NCI-H748 (cell line): ENCODE measurements at regions not wholly inside any gene's neighbourhood (a gene's known extent, or its start where the extent isn't known, plus 50 kb on each side); places are given as distances from the start of the nearest gene placed in this dataset.

Experiments used
- DNase-seq: peaks from one replicate; lab custom pipeline; 2025; ENCODE audit not compliant: unreplicated experiment; lab: John Stamatoyannopoulos, UW

DNA sequence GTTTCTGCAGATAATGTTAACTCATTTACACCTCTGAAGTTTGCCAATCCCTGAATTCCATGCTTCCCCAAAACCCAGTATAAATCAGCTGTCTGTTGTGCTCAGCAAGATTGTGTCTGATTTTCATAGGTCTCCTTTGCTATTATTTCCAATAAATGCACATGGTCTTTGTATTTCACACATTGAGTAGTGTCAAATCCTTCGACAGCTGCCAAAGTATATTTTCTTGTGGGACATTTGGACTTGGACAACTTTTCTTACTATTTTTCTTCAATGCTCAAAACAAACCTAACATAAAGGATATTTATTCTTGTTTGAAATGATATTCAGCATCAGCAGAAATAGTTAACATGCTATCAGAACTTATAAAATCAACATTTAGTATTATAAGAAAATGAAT, 406.1 kb upstream of the OR4E1 start:
- no peak for DNase-seq

DNA sequence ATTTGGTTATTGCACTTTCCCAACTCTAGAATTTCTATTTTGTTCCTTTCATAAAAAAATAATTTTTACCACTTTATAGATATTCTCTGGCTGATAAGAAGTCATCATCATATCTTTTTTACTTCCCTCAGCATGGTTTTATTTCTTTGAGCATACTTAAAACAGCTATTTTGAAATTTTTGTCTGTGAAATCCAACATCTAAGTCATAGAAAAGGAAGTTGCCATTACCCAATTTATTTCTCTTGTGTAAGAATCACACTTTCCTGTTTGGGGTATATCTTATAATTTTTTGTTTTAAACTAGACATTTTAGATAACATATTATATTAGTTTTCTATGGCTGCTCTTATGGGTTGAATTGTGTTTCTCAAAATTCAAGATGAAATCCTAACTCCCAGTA, 400.2 kb upstream of the OR4E1 start:
- DNase-seq: no peak

DNA sequence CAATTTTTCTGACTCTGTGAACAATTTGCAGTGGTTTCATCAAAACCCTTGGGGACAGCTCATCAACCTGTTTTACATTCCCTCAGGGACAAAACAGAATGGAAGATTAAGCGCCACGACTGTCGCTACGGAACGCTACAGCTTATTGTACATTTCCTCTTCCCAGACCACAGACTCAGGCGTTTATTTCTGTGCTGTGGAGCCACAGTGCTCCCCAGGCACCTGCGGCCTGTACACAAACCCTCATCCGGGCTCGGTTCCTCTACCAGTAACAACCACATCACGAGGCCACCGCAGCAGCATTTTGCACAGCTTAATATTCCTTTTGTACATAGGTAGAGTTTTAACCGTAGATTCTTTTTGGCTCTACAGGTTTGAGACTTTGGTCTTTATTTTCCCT, 397.4 kb upstream of the OR4E1 start:
- no peak for DNase-seq

DNA sequence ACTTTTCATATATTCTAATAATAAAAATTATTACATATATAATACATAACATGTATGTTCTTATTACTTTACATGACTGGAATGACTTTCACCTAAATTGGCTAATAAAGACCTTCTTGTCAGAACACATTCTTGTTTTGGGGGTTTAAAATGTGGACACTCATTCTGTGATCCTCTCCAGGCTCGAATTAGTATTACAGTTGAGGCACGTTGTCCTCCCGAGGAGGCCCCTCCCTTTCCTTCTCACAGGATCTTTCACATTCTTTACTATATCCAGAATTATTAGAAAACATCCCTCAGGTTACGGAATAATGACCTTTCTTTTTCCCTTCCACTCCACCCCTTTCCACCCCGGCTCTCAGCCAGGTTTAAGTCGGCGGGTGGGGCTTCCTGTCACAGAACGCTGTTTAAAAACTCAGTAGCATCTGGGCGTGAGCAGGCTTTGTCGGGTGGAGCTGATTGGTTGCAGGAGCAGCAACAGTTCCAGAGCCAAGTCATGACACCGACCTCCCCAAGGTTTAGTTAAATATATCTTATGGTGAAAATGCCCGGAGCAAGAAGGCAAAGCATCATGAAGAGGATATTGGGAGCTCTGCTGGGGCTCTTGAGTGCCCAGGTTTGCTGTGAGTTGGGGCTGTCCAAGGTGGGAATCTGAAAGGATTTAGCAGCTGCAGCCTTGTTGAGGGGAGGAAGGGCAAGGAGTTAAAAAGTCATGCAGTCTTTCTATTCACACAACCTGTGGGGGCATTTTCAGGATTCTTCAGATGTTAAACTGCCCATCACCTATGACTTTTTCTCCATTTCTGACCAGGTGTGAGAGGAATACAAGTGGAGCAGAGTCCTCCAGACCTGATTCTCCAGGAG, 396.7 kb upstream of the OR4E1 start:
- DNase-seq: peak; percentile 1

DNA sequence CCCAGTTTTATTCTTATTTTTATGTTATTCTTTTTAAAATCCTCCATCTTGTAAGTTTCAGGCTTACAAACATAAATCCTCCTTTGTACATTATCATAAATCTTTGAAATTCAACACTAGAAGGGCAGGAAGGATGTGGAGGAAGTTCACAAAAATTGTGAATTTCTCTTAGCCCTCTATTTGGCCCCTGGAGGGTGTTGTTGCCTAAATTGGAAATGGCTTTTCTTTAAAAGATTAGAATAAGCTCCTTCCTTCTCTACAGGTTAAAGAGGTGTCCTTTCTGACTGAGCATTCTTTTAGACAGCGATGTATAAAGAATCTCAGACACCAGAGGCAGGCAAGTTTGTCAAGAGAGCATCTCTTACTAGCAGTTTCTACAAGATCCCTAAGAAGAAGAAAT, 391.7 kb upstream of the OR4E1 start:
- no peak for DNase-seq

DNA sequence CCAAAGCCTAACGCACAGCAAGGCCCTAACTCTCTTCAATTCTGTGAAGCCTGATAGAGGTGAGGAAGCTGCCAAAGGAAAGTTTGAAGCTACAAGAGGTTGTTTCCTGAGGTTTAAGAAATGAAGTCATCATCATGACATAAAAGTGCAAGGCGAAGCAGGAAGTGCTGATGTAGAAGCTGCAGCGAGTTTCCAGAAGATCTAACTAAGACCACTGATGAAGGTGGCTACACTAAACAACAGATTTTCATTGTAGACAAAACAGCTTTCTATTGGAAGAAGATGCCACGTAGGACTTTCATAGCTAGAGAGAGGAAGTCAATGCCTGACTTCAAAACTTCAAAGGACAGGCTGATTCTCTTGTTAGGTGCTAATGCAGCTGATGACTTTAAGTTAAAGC, 385.6 kb upstream of the OR4E1 start:
- DNase-seq: no peak

DNA sequence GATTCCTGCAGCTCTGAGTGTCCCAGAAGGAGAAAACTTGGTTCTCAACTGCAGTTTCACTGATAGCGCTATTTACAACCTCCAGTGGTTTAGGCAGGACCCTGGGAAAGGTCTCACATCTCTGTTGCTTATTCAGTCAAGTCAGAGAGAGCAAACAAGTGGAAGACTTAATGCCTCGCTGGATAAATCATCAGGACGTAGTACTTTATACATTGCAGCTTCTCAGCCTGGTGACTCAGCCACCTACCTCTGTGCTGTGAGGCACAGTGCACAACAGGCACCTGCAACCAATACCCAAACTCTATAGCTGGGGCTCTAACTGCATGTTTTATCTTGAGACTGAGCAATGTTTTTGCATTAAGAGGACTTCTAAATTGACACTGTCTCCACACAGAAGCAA, 379.2 kb upstream of the OR4E1 start:
- no peak for DNase-seq

DNA sequence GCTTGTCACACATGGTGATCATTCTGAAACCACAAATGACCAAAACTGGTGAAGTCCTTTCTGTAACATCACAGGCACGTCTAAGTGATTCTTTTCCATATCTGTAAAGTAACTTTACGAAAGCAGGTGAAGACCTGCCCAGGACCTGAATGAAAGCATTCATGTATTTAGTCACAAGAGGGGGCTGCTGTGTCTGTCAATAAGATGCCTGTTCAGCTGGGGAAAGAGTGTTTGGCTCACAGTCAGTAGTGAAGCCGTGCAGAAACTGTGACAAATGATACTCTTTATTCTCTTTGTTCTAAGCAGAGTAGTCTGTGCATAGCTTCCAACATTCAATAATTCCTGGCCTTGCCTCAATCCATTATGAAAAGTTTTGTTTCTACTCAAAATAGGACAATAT, 373.5 kb upstream of the OR4E1 start:
- peak; percentile 18 for DNase-seq

- DNase-seq: no peak
Measured at GRCh38 chr14:22046063-22046462, 372.4 kb upstream of the OR4E1 start.

DNA sequence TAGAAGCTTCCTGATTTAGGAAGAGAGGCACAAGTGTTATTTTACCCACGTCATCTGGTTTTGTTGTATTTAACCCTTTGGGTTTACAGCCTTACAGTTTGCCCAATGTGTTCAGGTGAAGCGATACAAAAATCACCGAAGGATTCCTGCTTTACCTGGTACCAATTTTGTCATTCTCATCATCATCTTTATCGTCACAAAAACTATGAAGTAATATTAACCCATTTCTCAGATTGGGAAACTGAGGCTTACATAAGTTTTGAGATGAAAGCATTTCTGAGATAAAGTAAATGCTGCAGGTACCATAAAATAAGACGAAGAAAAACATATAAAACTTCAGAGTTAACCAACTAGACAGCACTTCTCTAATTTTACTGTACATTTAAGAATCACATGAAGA, 370.6 kb upstream of the OR4E1 start:
- no peak for DNase-seq

GRCh38 chr14:22040781-22041125, 367.1 kb upstream of the OR4E1 start:
- no peak for DNase-seq

DNA sequence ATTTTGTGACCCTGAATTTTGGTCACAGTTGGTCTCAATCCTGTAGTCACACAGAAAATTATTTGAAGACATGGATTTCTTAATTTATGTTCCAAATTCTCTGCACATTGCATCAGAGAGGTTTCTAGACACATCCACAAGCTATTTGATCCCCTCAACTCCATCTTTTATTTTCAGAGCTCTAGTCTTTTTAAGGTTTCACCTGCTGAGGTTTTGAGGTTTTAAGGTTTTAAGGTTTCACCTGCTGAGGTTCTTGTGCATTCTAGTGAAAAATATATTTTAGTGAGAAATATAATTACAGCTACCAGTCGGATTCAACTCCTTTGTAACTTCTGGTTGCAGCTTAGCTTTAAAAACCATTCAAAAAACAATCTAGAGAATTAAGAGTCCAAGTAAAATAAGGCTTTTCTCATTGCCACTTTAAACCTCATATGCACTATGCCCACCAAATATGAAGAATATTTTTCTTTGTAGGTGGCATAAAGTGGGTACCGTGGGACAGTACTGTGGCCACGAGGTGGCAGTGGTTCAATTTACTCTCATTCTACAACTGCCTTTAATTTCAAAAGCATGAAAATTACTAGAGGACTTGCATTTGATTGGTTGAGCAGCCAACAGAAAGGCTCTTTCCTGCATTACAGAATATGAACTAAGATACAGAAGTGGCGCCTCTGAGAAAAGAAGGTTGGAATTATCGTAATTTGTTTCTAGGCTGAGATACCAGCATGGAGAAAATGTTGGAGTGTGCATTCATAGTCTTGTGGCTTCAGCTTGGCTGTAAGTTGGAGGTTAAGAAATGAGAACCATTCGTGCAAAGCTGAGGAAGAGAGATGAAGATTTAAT, 366.5 kb upstream of the OR4E1 start:
- peak; percentile 9 for DNase-seq

GRCh38 chr14:22036541-22037239, 363.1 kb upstream of the OR4E1 start:
- DNase-seq: no peak

- DNase-seq: no peak
Measured at GRCh38 chr14:22026527-22026926, 352.9 kb upstream of the OR4E1 start.

GRCh38 chr14:22025879-22026278, 352.3 kb upstream of the OR4E1 start:
- no peak for DNase-seq

DNA sequence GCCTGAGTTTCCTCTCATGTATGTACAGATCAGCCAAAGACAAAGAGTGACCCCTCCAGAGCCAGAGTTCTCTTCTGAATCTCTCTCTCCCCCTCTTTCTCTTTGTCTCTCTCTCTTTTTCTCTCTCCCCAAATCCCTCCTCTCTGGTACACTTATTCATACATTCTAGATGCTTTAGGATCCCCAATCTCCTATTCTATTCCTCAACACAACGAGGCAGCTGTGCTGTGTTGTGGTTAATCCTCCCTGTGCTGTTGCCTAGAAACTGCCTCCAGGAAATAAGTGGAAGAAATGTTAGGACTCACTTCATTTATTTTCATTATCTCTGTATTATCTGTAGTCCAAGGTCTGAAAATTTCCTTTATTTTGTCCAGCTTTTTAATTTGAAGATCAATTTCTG, 350.5 kb upstream of the OR4E1 start:
- DNase-seq: no peak

DNA sequence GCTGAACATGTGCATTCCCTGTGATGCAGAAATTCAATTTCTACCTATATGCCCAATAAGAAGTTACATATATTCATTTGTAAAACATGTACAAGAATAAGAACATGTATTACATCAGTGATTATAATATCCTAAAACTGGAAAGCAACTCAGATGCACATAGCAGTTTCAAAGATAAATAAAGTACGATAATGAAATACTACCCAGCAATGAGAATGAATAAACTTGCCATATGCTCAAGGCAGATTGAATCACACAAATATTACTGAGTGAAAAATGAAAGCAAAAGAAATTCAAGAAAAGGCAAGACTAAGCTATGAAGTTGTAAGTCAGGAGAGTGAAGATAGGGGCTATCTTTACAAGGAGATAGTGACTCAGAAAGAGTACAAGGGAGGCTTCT, 345.3 kb upstream of the OR4E1 start:
- DNase-seq: no peak

- DNase-seq: no peak
Measured at GRCh38 chr14:22012452-22012851, 338.8 kb upstream of the OR4E1 start.

DNA sequence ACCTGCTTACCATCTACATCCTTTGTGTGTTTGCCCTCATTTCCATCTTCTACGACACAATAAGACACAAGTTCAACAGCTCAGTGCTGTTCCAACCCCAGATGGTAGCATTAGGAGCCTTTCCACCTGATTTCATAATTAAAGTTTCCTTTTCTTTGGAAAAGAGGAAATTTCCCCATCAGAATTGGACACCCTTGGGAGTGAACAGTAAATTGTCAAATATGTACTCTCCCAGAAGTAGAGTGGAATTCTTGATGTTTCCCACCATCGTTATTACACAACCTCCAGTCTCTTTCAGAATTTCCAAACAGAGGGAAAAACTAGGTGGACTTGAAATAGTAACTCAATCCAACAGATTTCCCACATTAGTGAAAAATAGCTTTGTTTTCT, 337.6 kb upstream of the OR4E1 start:
- DNase-seq: no peak

- no peak for DNase-seq
Measured at GRCh38 chr14:22010545-22011252, 337.1 kb upstream of the OR4E1 start.

DNA sequence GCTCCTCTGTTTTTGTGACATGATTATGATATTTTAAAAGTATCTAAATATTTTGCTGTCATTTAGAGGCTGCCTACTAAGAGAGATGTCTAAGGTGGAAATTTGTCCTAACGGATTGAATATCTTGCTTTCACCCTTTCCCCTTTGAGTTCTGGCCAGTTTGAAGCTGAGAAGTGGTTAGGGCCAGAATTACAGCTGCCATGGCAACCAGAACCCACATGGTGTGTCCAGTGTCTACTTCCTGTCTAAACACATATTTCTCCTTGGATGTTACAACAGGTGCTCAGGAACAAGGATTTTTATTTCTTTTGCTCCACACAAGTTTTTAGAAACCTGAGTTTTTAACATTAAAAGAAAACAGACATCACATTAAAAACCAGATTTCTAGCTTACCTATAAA, 335.1 kb upstream of the OR4E1 start:
- peak; percentile 2 for DNase-seq
